Upper lobe of left lung (tissue), 6 donors: ENCODE measurements at regions not wholly inside any gene's neighbourhood (a gene's known extent, or its start where the extent isn't known, plus 50 kb on each side); places are given as distances from the start of the nearest gene placed in this dataset.

ENCODE experiments used
- ATAC-seq, 2 donors: fragments of 200-7000 bp; cut with Tn5 transposase; one replicate each; pipeline ENCODE4 v1.9.1; 2022; ENCODE audit warnings: mild to moderate bottlenecking in 2 of 2, moderate library complexity in 2 of 2; ENCODE audit not compliant: low FRiP score in 2 of 2
- DNase-seq, 2 donors: peaks; one replicate each; pipeline ENCODE4 v3.0.0-alpha.2; 2019 to 2020
- H3K27ac ChIP-seq, 4 donors: fragments of 200-600 bp; sonication (generic); one replicate each; pipeline ENCODE4 v1.5.1; 2016 to 2019
- H3K27me3 ChIP-seq, 4 donors: fragments of 200-600 bp; sonication (generic); one replicate each; pipeline ENCODE4 v1.5.1; 2017 to 2019
- H3K36me3 ChIP-seq, 4 donors: fragments of 200-600 bp; sonication (generic); one replicate each; pipeline ENCODE4 v1.5.1; 2016 to 2019
- H3K4me1 ChIP-seq, 4 donors: fragments of 200-600 bp; sonication (generic); one replicate each; pipeline ENCODE4 v1.5.1; 2018 to 2019
- H3K4me3 ChIP-seq, 4 donors: fragments of 200-600 bp; sonication (generic); one replicate each; pipeline ENCODE4 v1.5.1; 2017 to 2019; ENCODE audit warnings: mild to moderate bottlenecking in 2 of 4, moderate library complexity in 1 of 4
- H3K9me3 ChIP-seq, 4 donors: fragments of 200-600 bp; sonication (generic); one replicate each; pipeline ENCODE4 v1.5.1; 2018 to 2019
- CTCF ChIP-seq, 6 experiments: fragments of 450-650 bp in 4 of 6; fragments of 200-600 bp in 2 of 6; sonication (generic) in 2 of 6; IDR thresholded peaks; one replicate each; pipeline ENCODE4 v1.5.1; 2016 to 2019; ENCODE audit warnings: antibody characterized with exemption in 6 of 6
- EP300 ChIP-seq, 4 donors: sonication (generic); formaldehyde crosslinking; IDR thresholded peaks; one replicate each; pipeline ENCODE4 v1.5.1; 2017; ENCODE audit warnings: antibody characterized with exemption in 4 of 4, control low read depth in 2 of 4
- POLR2A ChIP-seq, 4 donors: fragments of 450-650 bp; IDR thresholded peaks; one replicate each; pipeline ENCODE4 v1.5.1; 2016 to 2017; ENCODE audit warnings: antibody characterized with exemption in 4 of 4, mild to moderate bottlenecking in 2 of 4
- POLR2AphosphoS5 ChIP-seq, 2 donors: sonication (generic); formaldehyde crosslinking; IDR thresholded peaks; one replicate each; pipeline ENCODE4 v1.5.1; 2017; ENCODE audit warnings: antibody characterized with exemption in 2 of 2
- WGBS, 2 donors: methylation state at CpG; one replicate each; pipeline ENCODE4 v1.1.5; 2017 to 2018; 5-methylcytosine and 5-hydroxymethylcytosine counted together
- donor health status: DM: no; HTN: no; CAD: no; lungs with moderate emphysema.
- donor health status: DM: no; HTN: yes; CAD: no; lungs with severe emphysema.

DNA sequence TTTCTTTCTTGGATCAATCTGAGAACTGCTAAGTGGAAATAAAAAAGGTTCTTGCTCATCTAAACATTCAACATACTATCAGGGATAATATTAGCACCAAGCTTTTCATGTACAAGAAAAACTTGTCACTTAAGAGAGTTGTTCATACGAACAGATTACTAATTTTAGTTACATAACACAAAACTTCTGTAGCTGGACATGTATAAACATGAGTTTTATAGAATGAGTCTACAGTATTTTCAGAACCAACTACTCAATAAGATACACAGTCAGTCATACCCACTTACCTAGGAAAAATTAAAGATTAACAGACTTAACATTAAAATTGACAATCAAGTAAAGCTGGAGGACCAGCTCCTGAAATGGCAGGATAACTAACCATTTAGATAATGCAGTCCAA, 540.1 kb upstream of the FAM241A start:
- Histone ChIP-seq H3K9me3 (no peaks in the 10 kb centered on the region), H3K27ac (no peak overlapping the region), H3K4me1 (no peaks in the 10 kb centered on the region), H3K27me3 (no peaks in the 10 kb centered on the region), H3K36me3 (no peaks in the 10 kb centered on the region), H3K4me3 (no peak overlapping the region)
- whole genome bisulfite sequencing, 2 donors, result 25 to 54% methylated on average over 1 of the region's 1 CpG
- DNase-seq (no peak), ATAC-seq (no peak)
- TF ChIP-seq POLR2AphosphoS5 (IDR thresholded peaks at IDR 0.05), result no peak
- TF ChIP-seq EP300 (IDR thresholded peaks at IDR 0.05), result no peak
- TF ChIP-seq CTCF (IDR thresholded peaks at IDR 0.05), result no peak
- TF ChIP-seq POLR2A (IDR thresholded peaks at IDR 0.05), result no peak

DNA sequence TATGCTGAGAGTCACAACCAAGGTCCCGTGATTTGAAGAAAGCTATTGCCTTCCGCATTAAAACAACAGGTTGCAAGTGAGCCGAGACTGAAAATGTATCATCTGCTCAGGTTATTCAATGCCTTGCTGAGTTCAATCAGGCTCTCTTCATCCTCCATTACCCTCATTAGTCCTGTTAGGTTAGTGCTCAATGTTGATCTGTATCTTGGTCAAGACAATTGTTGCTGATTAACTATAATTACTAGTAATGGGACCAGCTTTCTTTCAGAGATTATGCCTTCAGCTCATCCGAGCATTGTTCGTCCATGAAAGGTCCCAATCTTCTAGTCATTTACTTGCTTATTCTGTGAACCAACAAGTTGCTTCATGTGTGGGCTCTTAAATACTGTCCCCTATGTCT, 534.6 kb upstream of the FAM241A start:
- no peaks in the 10 kb centered on the region for H3K9me3 ChIP-seq
- H3K27ac ChIP-seq, result no peak overlapping the region
- TF ChIP-seq POLR2A (IDR thresholded peaks at IDR 0.05), result no peak
- no peak for TF ChIP-seq CTCF (IDR thresholded peaks at IDR 0.05)
- no peak for TF ChIP-seq EP300 (IDR thresholded peaks at IDR 0.05)
- no peak for TF ChIP-seq POLR2AphosphoS5 (IDR thresholded peaks at IDR 0.05)
- ATAC-seq (no peak), DNase-seq (no peak)
- H3K4me3 ChIP-seq, result no peak overlapping the region
- H3K36me3 ChIP-seq, result no peaks in the 10 kb centered on the region
- no peaks in the 10 kb centered on the region for H3K27me3 ChIP-seq
- no peaks in the 10 kb centered on the region for H3K4me1 ChIP-seq
- 86% methylated on average over 4 to 5 of the region's 5 CpGs for WGBS, 2 donors

DNA sequence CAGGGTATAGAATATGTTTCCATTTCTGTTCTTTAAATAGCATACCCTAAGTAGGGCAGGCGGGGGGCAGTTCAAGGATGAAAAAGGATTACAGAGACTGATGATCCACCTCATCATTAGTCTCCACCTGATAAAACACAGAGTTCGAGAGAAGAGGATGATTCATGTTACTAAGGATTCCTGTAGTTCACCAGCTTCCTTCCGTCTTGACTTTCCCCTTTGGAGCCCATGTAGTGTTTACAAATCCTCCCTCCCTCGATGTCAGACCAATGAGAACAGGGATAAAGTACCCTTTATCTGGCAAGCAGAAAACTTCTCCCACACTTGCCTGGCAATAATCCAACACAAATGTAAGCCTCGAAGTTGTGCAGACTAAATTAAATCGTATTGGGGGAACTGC, 526.3 kb upstream of the FAM241A start:
- H3K27me3 ChIP-seq, result no peaks in the 10 kb centered on the region
- no peak for ATAC-seq
- DNase-seq, result no peak
- H3K27ac ChIP-seq, result no peak overlapping the region
- H3K9me3 ChIP-seq, result no peaks in the 10 kb centered on the region
- TF ChIP-seq EP300 (IDR thresholded peaks at IDR 0.05), result no peak
- no peak for TF ChIP-seq POLR2AphosphoS5 (IDR thresholded peaks at IDR 0.05)
- no peak for TF ChIP-seq POLR2A (IDR thresholded peaks at IDR 0.05)
- no peak for TF ChIP-seq CTCF (IDR thresholded peaks at IDR 0.05)
- H3K36me3 ChIP-seq, result no peaks in the 10 kb centered on the region
- no peak overlapping the region for H3K4me3 ChIP-seq
- 38 to 44% methylated on average over 6 of the region's 6 CpGs for WGBS, 2 donors
- no peaks in the 10 kb centered on the region for H3K4me1 ChIP-seq

GRCh38 chr4:111628437-111628836, 516.8 kb upstream of the FAM241A start:
- H3K4me1 ChIP-seq, result no peaks in the 10 kb centered on the region
- H3K27me3 ChIP-seq, result no peaks in the 10 kb centered on the region
- TF ChIP-seq POLR2AphosphoS5 (IDR thresholded peaks at IDR 0.05), result no peak
- TF ChIP-seq CTCF (IDR thresholded peaks at IDR 0.05), result no peak
- no peak for TF ChIP-seq EP300 (IDR thresholded peaks at IDR 0.05)
- no peak for TF ChIP-seq POLR2A (IDR thresholded peaks at IDR 0.05)
- ATAC-seq (no peak), DNase-seq (no peak)
- H3K36me3 ChIP-seq, result no peaks in the 10 kb centered on the region
- no peaks in the 10 kb centered on the region for H3K9me3 ChIP-seq
- no peak overlapping the region for H3K4me3 ChIP-seq
- H3K27ac ChIP-seq, result no peak overlapping the region
- 57 to 60% methylated on average over 9 to 10 of the region's 10 CpGs for WGBS, 2 donors

GRCh38 chr4:111630705-111631104, 514.5 kb upstream of the FAM241A start:
- no peaks in the 10 kb centered on the region for H3K27me3 ChIP-seq
- DNase-seq, result no peak
- H3K4me1 ChIP-seq, result no peaks in the 10 kb centered on the region
- no peak for TF ChIP-seq CTCF (IDR thresholded peaks at IDR 0.05)
- TF ChIP-seq POLR2A (IDR thresholded peaks at IDR 0.05), result no peak
- TF ChIP-seq EP300 (IDR thresholded peaks at IDR 0.05), result no peak
- TF ChIP-seq POLR2AphosphoS5 (IDR thresholded peaks at IDR 0.05), result no peak
- 42 to 66% methylated on average over 2 of the region's 2 CpGs for WGBS, 2 donors
- H3K9me3 ChIP-seq, result no peaks in the 10 kb centered on the region
- H3K27ac ChIP-seq, result no peak overlapping the region
- no peaks in the 10 kb centered on the region for H3K36me3 ChIP-seq
- no peak overlapping the region for H3K4me3 ChIP-seq
- no peak for ATAC-seq
